Activated CD8-positive, alpha-beta T cell treated with anti-CD3 and anti-CD28 coated beads, Interleukin-2, amount 10 ng/mL, durations not matched to agents 7 days and 5 days (primary cell): ENCODE measurements at regions not wholly inside any gene's neighbourhood (a gene's known extent, or its start where the extent isn't known, plus 50 kb on each side); places are given as distances from the start of the nearest gene placed in this dataset.

Experiments
- ATAC-seq: fragments of 150-1000 bp; cut with Tn5 transposase; one replicate; pipeline ENCODE4 v1.10.0; 2021; ENCODE audit warnings: moderate library complexity
- CTCF ChIA-PET: fragments of 350-600 bp; sonication (Branson Sonifier 250); formaldehyde crosslinking; loops from one replicate; lab custom pipeline; 2021; ENCODE audit warnings: antibody characterized with exemption; lab: Charles Lee
- POLR2A ChIA-PET: fragments of 350-600 bp; sonication (Branson Sonifier 250); formaldehyde crosslinking; loops from one replicate; lab custom pipeline; 2021; ENCODE audit warnings: antibody characterized with exemption; lab: Charles Lee
- DNase-seq: peaks from one replicate; pipeline ENCODE4 v3.0.0-alpha.2; 2020
- H3K27ac Mint-ChIP-seq: one replicate; pipeline ENCODE4 v1.8.0; 2021; ENCODE audit warnings: mild to moderate bottlenecking, mixed read lengths
- H3K27me3 Mint-ChIP-seq: one replicate; pipeline ENCODE4 v1.8.0; 2021; ENCODE audit warnings: low read depth, mixed read lengths
- H3K36me3 Mint-ChIP-seq: one replicate; pipeline ENCODE4 v1.8.0; 2021; ENCODE audit warnings: low read depth, mixed read lengths
- H3K4me1 Mint-ChIP-seq: one replicate; pipeline ENCODE4 v1.8.0; 2021; ENCODE audit warnings: low read depth, mixed read lengths
- H3K4me3 Mint-ChIP-seq: one replicate; pipeline ENCODE4 v1.8.0; 2021; ENCODE audit warnings: mild to moderate bottlenecking, mixed read lengths
- H3K9me3 Mint-ChIP-seq: one replicate; pipeline ENCODE4 v1.8.0; 2022; ENCODE audit warnings: mixed read lengths; ENCODE audit not compliant: insufficient read depth

DNA sequence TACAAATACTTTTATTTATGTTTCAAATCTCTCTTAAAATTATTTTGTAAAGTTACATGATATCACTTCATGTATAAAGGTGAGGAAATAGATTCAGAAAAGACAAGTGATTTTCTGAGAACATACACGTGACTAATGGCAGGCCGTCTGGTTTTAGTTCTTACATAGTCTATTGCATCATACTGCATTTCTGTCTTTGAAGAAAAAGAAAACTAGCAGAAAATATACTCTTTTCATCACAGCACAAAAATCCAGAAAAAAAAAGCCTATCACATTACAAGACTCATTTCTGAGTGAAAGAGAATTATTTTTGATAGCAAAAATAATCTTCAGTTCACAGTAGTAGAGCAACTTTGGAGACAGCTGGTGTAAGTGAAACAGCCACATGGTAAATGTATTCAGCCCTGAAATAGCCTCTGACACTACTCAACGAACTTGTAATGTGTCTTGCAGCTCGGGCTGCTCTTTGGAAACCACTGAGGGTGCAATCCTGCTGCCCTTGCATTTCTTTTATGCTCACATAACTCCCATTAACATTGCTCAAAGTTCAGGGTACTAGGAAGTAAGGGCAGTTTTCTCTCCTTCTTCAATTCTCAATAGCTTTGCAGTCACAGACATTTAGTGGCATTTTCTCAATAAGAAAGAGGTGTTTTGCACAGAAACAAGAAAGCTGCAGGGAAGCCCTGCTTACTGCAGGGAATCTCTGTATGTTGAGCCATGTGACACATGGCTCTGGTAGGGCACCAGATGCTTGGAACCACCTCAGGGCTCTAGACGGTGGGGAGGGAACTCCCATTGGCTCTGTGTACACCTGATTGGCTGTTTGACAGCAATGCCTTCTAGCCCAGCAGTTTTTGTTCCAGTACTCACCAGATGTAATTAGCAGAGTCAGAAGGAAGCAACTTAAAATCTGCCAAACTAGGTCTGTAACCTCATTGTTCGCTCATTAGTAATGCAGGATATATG lies 845.3 kb upstream of the PTPRD start:
- ChIA-PET CTCF (no interaction called here), POLR2A (interaction anchor here (0.6 kb wide), 1 partner anchor 202 kb away, joined by 3 read pairs; no protein-coding TSS in a partner anchor)
- no peak overlapping the region for H3K27ac Mint-ChIP-seq
- ATAC-seq = no peak
- H3K36me3 Mint-ChIP-seq = no peaks in the 10 kb centered on the region
- no peak for DNase-seq
- no peaks in the 10 kb centered on the region for H3K27me3 Mint-ChIP-seq
- no peaks in the 10 kb centered on the region for H3K4me1 Mint-ChIP-seq
- H3K4me3 Mint-ChIP-seq = no peak overlapping the region
- H3K9me3 Mint-ChIP-seq = peaks cover 13% of the 10 kb centered on the region

DNA sequence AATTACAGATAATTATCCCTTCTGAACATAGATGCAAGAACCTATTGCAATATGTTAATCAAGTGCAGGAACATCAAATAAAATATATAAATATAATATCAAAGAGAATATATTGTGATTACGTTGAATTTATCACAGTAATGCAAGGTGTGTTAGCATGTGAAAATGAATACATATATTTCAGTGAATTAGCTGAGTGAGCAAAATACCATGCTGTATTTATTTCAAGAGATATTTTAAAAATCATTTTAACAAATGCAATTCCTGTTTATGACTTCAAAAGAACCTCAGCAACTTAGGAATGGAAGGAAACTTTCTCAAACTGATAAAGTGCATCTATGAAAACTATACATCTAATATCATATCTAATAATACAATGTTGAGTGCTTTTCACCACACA lies 856.9 kb upstream of the PTPRD start:
- ATAC-seq = no peak
- no peak overlapping the region for H3K27ac Mint-ChIP-seq
- no peaks in the 10 kb centered on the region for H3K4me1 Mint-ChIP-seq
- ChIA-PET CTCF (no interaction called here), POLR2A (no interaction called here)
- no peaks in the 10 kb centered on the region for H3K36me3 Mint-ChIP-seq
- H3K27me3 Mint-ChIP-seq = no peaks in the 10 kb centered on the region
- peaks cover 1% of the 10 kb centered on the region for H3K9me3 Mint-ChIP-seq
- DNase-seq = no peak
- no peak overlapping the region for H3K4me3 Mint-ChIP-seq

DNA sequence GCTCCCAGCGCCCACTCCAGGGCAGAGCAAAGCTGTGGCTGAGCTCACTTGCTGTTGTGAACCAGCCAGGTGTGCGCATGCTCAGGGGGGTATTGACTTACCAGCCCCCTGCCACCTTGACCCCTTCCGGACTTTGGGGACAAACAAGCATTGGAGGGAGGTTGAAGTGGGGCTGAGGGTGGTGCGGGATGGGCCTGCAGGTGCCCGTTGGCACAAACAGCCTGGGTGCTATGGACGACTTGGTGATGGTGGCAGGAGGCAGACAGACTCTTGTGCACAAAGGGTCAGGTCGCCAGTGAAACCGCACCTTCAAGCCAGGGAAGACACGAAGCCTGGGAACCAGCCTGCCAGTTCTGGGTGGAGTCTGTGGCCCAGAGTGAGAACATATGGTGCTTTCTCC lies 858.5 kb upstream of the PTPRD start:
- H3K27me3 Mint-ChIP-seq = no peaks in the 10 kb centered on the region
- H3K4me1 Mint-ChIP-seq = no peaks in the 10 kb centered on the region
- DNase-seq (no peak), ATAC-seq (no peak)
- H3K9me3 Mint-ChIP-seq = peaks cover 5% of the 10 kb centered on the region
- no peaks in the 10 kb centered on the region for H3K36me3 Mint-ChIP-seq
- no peak overlapping the region for H3K4me3 Mint-ChIP-seq
- ChIA-PET CTCF (no interaction called here), POLR2A (no interaction called here)
- H3K27ac Mint-ChIP-seq = no peak overlapping the region

DNA sequence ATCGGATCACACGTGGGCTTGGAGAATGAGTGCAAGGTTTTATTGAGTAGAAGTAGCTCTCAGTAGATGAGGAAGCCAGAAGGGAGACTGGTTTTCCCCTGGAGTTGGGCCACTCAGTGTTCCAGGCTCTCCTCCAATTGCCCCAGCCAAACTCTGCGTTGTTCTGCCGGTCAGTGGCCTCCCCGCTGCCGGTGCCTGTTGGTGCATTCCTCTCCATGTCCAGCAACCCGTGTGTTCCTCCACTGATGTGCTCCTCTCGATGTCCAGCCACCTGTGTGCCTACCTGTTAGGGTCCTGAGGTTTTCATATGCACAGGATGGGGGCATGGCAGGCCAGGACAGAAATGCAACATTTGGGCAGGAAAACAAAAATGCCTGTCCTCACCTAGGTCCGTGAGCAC lies 888.0 kb upstream of the PTPRD start:
- peaks cover 6% of the 10 kb centered on the region for H3K9me3 Mint-ChIP-seq

GRCh38 chr9:11506980-11507379 lies 894.2 kb upstream of the PTPRD start:
- ChIA-PET POLR2A (no interaction called here), CTCF (no interaction called here)
- Mint-ChIP-seq H3K27me3 (no peaks in the 10 kb centered on the region), H3K4me3 (no peak overlapping the region), H3K9me3 (peaks cover 10% of the 10 kb centered on the region), H3K4me1 (no peaks in the 10 kb centered on the region), H3K27ac (no peak overlapping the region), H3K36me3 (no peaks in the 10 kb centered on the region)
- no peak for ATAC-seq
- DNase-seq = no peak

More for the DNA sequence above, 888.0 kb upstream of the PTPRD start:
- H3K27ac Mint-ChIP-seq = no peak overlapping the region
- H3K4me3 Mint-ChIP-seq = no peak overlapping the region
- POLR2A ChIA-PET = no interaction called here
- no peaks in the 10 kb centered on the region for H3K27me3 Mint-ChIP-seq
- no peaks in the 10 kb centered on the region for H3K4me1 Mint-ChIP-seq
- no peak for DNase-seq
- no peak for ATAC-seq
- CTCF ChIA-PET = no interaction called here
- no peaks in the 10 kb centered on the region for H3K36me3 Mint-ChIP-seq

GRCh38 chr9:11537566-11537965 lies 924.8 kb upstream of the PTPRD start:
- H3K36me3 Mint-ChIP-seq = no peaks in the 10 kb centered on the region
- no peaks in the 10 kb centered on the region for H3K27me3 Mint-ChIP-seq
- POLR2A ChIA-PET = no interaction called here
- CTCF ChIA-PET = no interaction called here
- peaks cover 6% of the 10 kb centered on the region for H3K9me3 Mint-ChIP-seq
- no peak overlapping the region for H3K27ac Mint-ChIP-seq
- ATAC-seq = no peak
- DNase-seq = no peak
- no peak overlapping the region for H3K4me3 Mint-ChIP-seq
- H3K4me1 Mint-ChIP-seq = no peaks in the 10 kb centered on the region

DNA sequence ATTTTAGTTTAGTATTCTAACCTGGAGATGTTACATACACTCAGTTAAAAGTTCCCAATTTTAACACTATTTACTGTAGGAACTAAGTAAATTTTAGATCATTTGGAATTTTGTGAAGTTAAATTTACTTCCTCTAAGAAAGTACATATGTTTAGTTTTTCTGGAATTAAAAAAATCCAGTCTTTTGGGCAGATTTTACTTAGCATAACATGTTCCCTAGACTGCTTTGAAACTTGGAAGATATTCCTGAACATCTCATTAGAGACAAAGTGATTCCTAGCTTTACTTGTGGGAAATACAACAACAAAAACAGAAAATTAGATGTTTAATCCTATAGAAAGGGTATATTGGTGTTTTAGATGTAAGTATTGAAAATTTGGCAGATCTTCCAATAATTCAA lies 930.0 kb upstream of the PTPRD start:
- DNase-seq (no peak), ATAC-seq (no peak)
- H3K9me3 Mint-ChIP-seq = peaks cover 19% of the 10 kb centered on the region
- H3K27ac Mint-ChIP-seq = no peak overlapping the region
- CTCF ChIA-PET = no interaction called here
- no peaks in the 10 kb centered on the region for H3K27me3 Mint-ChIP-seq
- no peaks in the 10 kb centered on the region for H3K36me3 Mint-ChIP-seq
- POLR2A ChIA-PET = no interaction called here
- no peak overlapping the region for H3K4me3 Mint-ChIP-seq
- no peaks in the 10 kb centered on the region for H3K4me1 Mint-ChIP-seq

GRCh38 chr9:11546231-11546630 lies 933.4 kb upstream of the PTPRD start:
- no peaks in the 10 kb centered on the region for H3K36me3 Mint-ChIP-seq
- ATAC-seq (no peak), DNase-seq (no peak)
- H3K9me3 Mint-ChIP-seq = peaks cover 28% of the 10 kb centered on the region
- no peaks in the 10 kb centered on the region for H3K4me1 Mint-ChIP-seq
- H3K27me3 Mint-ChIP-seq = no peaks in the 10 kb centered on the region
- ChIA-PET CTCF (no interaction called here), POLR2A (no interaction called here)
- H3K4me3 Mint-ChIP-seq = no peak overlapping the region
- H3K27ac Mint-ChIP-seq = no peak overlapping the region

DNA sequence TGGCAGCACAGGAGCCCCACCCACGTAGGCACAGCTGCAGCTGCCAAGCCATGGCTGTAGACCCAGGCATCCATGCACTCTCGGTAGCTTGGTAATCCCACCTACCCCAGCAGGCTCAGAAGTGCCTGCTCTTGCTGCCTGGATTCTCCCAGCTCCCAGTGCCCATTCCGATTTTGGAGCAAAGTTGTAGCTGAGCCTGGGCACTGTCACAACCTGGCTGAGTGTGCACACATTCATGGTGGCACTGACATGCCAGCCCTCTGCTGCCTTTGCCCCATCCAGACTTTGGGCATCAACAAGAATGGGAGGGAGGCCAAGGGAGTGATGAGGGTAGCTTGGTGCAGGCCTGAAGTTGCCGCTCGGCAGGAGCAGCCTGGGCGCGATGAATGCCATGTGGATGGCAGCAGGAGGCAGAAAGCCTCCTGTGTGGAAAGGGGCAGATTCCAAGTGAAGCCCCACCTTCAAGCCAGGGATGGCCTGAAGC lies 936.6 kb upstream of the PTPRD start:
- no peak overlapping the region for H3K4me3 Mint-ChIP-seq

DNA sequence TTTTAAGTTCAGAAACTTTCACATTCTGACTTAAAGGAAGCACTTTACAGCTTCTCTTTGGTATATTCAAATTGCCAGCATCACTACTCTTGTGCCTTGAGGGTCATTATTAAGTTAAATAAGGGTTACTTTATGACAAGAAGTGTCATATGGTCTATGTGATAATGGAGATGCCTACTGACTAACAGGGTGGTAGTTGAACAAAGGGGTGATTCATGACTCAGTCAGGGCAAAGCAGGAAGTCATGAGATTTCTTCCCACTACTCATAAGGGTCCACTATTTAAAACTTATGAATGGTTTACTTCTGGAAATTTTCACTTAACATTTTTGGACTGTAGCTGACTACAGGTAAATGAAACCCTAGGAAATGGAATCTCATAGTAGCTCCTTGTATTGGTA lies 938.3 kb upstream of the PTPRD start:
- no peaks in the 10 kb centered on the region for H3K27me3 Mint-ChIP-seq
- ATAC-seq (no peak), DNase-seq (no peak)
- no peaks in the 10 kb centered on the region for H3K4me1 Mint-ChIP-seq
- no peaks in the 10 kb centered on the region for H3K36me3 Mint-ChIP-seq
- POLR2A ChIA-PET = no interaction called here
- H3K9me3 Mint-ChIP-seq = peaks cover 34% of the 10 kb centered on the region
- no peak overlapping the region for H3K27ac Mint-ChIP-seq
- no peak overlapping the region for H3K4me3 Mint-ChIP-seq
- CTCF ChIA-PET = no interaction called here

More for the DNA sequence above, 936.6 kb upstream of the PTPRD start:
- H3K27me3 Mint-ChIP-seq = no peaks in the 10 kb centered on the region
- DNase-seq (no peak), ATAC-seq (no peak)
- peaks cover 26% of the 10 kb centered on the region for H3K9me3 Mint-ChIP-seq
- no peak overlapping the region for H3K27ac Mint-ChIP-seq
- no peaks in the 10 kb centered on the region for H3K4me1 Mint-ChIP-seq
- CTCF ChIA-PET = no interaction called here
- POLR2A ChIA-PET = no interaction called here
- H3K36me3 Mint-ChIP-seq = no peaks in the 10 kb centered on the region

DNA sequence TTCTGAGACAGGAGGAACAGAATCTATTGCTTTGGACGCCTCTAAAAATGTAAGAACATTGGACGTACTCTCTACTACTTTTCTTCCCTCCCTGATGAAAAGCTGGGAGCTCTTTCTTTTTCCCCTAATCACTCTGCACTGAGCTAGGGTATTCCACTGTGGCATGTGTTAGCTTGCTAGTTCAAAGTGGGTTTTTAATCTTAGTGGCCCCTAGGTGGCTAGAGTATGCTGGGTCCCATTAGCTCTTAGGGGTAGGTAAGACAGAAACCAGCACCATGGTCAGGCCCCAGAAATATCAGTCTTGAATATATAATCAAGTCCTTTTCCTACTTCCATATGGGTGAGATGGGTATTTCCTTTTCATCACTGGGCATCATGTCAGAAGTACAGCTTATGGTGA lies 945.2 kb upstream of the PTPRD start:
- Mint-ChIP-seq H3K4me3 (no peak overlapping the region), H3K27me3 (no peaks in the 10 kb centered on the region), H3K4me1 (no peaks in the 10 kb centered on the region), H3K36me3 (no peaks in the 10 kb centered on the region), H3K27ac (no peak overlapping the region), H3K9me3 (peaks cover 30% of the 10 kb centered on the region)
- DNase-seq (no peak), ATAC-seq (no peak)
- ChIA-PET CTCF (no interaction called here), POLR2A (no interaction called here)

- no peaks in the 10 kb centered on the region for H3K36me3 Mint-ChIP-seq
- POLR2A ChIA-PET = no interaction called here
- DNase-seq = no peak
- CTCF ChIA-PET = no interaction called here
- H3K27me3 Mint-ChIP-seq = no peaks in the 10 kb centered on the region
- no peak for ATAC-seq
- H3K27ac Mint-ChIP-seq = no peak overlapping the region
- no peak overlapping the region for H3K4me3 Mint-ChIP-seq
- no peaks in the 10 kb centered on the region for H3K4me1 Mint-ChIP-seq
- peaks cover 27% of the 10 kb centered on the region for H3K9me3 Mint-ChIP-seq
These were observed 946.4 kb upstream of the PTPRD start for GRCh38 chr9:11559001-11559776.
